Transverse colon (tissue), 3 donors: ENCODE measurements at regions not wholly inside any gene's neighbourhood (a gene's known extent, or its start where the extent isn't known, plus 50 kb on each side); places are given as distances from the start of the nearest gene placed in this dataset.

Experiments used
- EP300 ChIP-seq: sonication (generic); formaldehyde crosslinking; IDR thresholded peaks from one replicate; pipeline ENCODE4 v1.6.1; 2017; ENCODE audit warnings: antibody characterized with exemption, low read depth
- POLR2A ChIP-seq: fragments of 450-650 bp; IDR thresholded peaks from one replicate; pipeline ENCODE4 v1.6.1; 2016; ENCODE audit warnings: antibody characterized with exemption, mild to moderate bottlenecking, moderate library complexity
- TF ChIP-seq, protein P1 (sequence below), 5 experiments: fragments of 200-600 bp in 3 of 5; fragments of 450-650 bp in 2 of 5; sonication (generic) in 3 of 5; IDR thresholded peaks; 1 replicate in 2 of 5; 2 replicates in 3 of 5; pipeline ENCODE4 v1.5.1; 2016 to 2017; ENCODE audit warnings: antibody characterized with exemption in 5 of 5, inconsistent platforms in 3 of 5, mild to moderate bottlenecking in 2 of 5, moderate library complexity in 1 of 5

DNA sequence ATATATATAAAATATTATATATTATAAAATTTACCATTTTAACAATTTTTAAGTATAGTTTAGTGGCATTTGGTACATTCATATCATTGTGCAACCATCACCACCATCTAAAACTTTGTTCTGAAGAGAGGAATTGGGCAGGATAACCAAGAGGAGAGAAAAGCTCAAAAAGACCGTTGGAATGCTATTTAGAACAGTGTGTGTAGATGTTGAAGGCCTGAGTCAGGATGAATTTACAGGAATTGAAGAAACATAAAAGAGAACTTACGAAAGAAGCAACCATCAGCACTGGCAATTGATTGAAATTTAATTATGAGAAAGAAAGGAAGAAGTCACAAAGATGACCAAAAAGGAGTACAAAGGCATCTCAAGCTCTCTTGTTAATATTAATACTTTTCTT is 196.9 kb upstream of the PWP1 start:
- TF ChIP-seq, protein P1, sequence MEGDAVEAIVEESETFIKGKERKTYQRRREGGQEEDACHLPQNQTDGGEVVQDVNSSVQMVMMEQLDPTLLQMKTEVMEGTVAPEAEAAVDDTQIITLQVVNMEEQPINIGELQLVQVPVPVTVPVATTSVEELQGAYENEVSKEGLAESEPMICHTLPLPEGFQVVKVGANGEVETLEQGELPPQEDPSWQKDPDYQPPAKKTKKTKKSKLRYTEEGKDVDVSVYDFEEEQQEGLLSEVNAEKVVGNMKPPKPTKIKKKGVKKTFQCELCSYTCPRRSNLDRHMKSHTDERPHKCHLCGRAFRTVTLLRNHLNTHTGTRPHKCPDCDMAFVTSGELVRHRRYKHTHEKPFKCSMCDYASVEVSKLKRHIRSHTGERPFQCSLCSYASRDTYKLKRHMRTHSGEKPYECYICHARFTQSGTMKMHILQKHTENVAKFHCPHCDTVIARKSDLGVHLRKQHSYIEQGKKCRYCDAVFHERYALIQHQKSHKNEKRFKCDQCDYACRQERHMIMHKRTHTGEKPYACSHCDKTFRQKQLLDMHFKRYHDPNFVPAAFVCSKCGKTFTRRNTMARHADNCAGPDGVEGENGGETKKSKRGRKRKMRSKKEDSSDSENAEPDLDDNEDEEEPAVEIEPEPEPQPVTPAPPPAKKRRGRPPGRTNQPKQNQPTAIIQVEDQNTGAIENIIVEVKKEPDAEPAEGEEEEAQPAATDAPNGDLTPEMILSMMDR (IDR thresholded peaks at IDR 0.05), result no peak
- TF ChIP-seq POLR2A (no peak), EP300 (no peak)
